DND-41 (cell line): ENCODE measurements at regions not wholly inside any gene's neighbourhood (a gene's known extent, or its start where the extent isn't known, plus 50 kb on each side); places are given as distances from the start of the nearest gene placed in this dataset.

Experiments
- ATAC-seq: fragments of 200-7000 bp; cut with Tn5 transposase; 3 replicates; pipeline ENCODE4 v1.9.1; 2021; ENCODE audit warnings: low read depth; ENCODE audit not compliant: insufficient read depth
- DNase-seq: peaks from one replicate; pipeline ENCODE4 v3.0.0-alpha.2; 2020
- H2AFZ ChIP-seq: 2 replicates; pipeline ENCODE4 v1.6.0; 2012; ENCODE audit warnings: low read depth, low read length
- H3K27ac ChIP-seq: 2 replicates; pipeline ENCODE4 v1.5.1; 2012; ENCODE audit warnings: low read length, inconsistent platforms
- H3K27me3 ChIP-seq: fragments of 200-600 bp; sonication (generic); 2 replicates; pipeline ENCODE4 v1.6.0; 2012; ENCODE audit warnings: low read length, mild to moderate bottlenecking, inconsistent platforms; ENCODE audit not compliant: insufficient read depth, poor library complexity
- H3K36me3 ChIP-seq: 2 replicates; pipeline ENCODE4 v1.5.1; 2012; ENCODE audit warnings: low read length, inconsistent platforms; ENCODE audit not compliant: insufficient read depth
- H3K4me1 ChIP-seq: 2 replicates; pipeline ENCODE4 v1.5.1; 2012; ENCODE audit warnings: mild to moderate bottlenecking, low read length; ENCODE audit not compliant: insufficient read depth
- H3K4me2 ChIP-seq: 2 replicates; pipeline ENCODE4 v1.6.0; 2012; ENCODE audit warnings: mild to moderate bottlenecking, moderate library complexity, low read length, inconsistent platforms; ENCODE audit not compliant: insufficient read depth
- H3K4me3 ChIP-seq, 2 experiments: fragments of 200-600 bp in 1 of 2; shearing (Covaris generic) in 1 of 2; 2 replicates each; pipeline ENCODE4 v1.5.1; 2012 to 2016; ENCODE audit warnings: inconsistent platforms in 2 of 2, low read length in 2 of 2, mild to moderate bottlenecking in 2 of 2, low read depth in 1 of 2, moderate library complexity in 1 of 2
- H3K79me2 ChIP-seq: 2 replicates; pipeline ENCODE4 v1.6.0; 2012; ENCODE audit warnings: low read length, inconsistent platforms; ENCODE audit not compliant: insufficient read depth
- H3K9ac ChIP-seq: 2 replicates; pipeline ENCODE4 v1.6.0; 2012; ENCODE audit warnings: low read depth, mild to moderate bottlenecking, inconsistent platforms, low read length, moderate library complexity
- H3K9me3 ChIP-seq: 2 replicates; pipeline ENCODE4 v1.5.1; 2012; ENCODE audit warnings: low read length, moderate library complexity, mild to moderate bottlenecking, inconsistent platforms; ENCODE audit not compliant: insufficient read depth, severe bottlenecking
- H4K20me1 ChIP-seq: 2 replicates; pipeline ENCODE4 v1.6.0; 2012; ENCODE audit warnings: low read length; ENCODE audit not compliant: insufficient read depth
- CTCF ChIP-seq: IDR thresholded peaks from 2 replicates; pipeline ENCODE4 v1.5.1; 2012; ENCODE audit warnings: borderline replicate concordance, low read length, moderate library complexity, mild to moderate bottlenecking; ENCODE audit not compliant: poor library complexity, severe bottlenecking; ENCODE audit errors: extremely low read depth
- EZH2 ChIP-seq: IDR thresholded peaks from 3 replicates; pipeline ENCODE4 v1.6.1; 2012; ENCODE audit warnings: borderline replicate concordance, low read depth, mild to moderate bottlenecking, moderate library complexity, low read length, inconsistent platforms; ENCODE audit not compliant: severe bottlenecking

DNA sequence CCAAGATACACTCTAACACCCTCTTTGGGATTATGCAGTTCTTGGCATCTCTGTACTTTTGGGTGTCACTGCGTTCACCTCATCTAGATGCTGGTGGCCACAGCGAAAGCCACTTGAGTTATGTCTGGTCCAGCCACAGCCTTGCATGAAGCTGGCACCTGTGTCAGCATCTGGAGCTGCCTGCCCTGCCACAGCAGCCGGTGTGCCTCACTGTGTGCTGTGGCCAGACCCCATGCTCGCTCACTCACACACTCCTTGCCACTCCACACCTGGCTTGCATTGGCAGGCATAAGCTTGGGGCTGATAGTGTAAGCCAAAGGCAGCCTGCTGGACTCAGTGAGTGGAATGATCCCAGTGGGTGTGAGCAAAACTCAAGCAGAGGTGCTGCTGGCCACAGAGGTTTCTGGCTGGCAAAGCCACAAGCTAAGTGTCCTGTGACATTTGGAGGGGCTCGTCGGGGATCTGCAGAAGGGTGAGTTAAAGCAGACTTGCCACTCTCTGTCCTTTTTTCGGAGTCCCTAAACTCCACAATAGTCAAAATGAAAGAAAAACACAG lies 442.7 kb upstream of the CDH8 start:
- Histone ChIP-seq H3K36me3 (no peaks in the 10 kb centered on the region), H2AFZ (no peak overlapping the region), H3K9ac (no peak overlapping the region), H3K27me3 (no peaks in the 10 kb centered on the region), H3K4me3 (no peak overlapping the region), H3K9me3 (peaks cover 16% of the 10 kb centered on the region), H3K79me2 (no peaks in the 10 kb centered on the region), H4K20me1 (no peaks in the 10 kb centered on the region), H3K4me1 (no peaks in the 10 kb centered on the region), H3K4me2 (no peak overlapping the region), H3K27ac (no peak overlapping the region)
- DNase-seq (no peak), ATAC-seq (no peak)
- TF ChIP-seq EZH2, result no peak
- TF ChIP-seq CTCF, result no peak

GRCh38 chr16:62477796-62478195 lies 441.6 kb upstream of the CDH8 start:
- TF ChIP-seq EZH2, result no peak
- TF ChIP-seq CTCF, result no peak
- no peaks in the 10 kb centered on the region for H4K20me1 ChIP-seq
- H3K79me2 ChIP-seq, result no peaks in the 10 kb centered on the region
- peaks cover 16% of the 10 kb centered on the region for H3K9me3 ChIP-seq
- H2AFZ ChIP-seq, result no peak overlapping the region
- no peaks in the 10 kb centered on the region for H3K36me3 ChIP-seq
- DNase-seq (no peak), ATAC-seq (no peak)
- H3K9ac ChIP-seq, result no peak overlapping the region
- no peaks in the 10 kb centered on the region for H3K4me1 ChIP-seq
- no peaks in the 10 kb centered on the region for H3K27me3 ChIP-seq
- no peak overlapping the region for H3K4me2 ChIP-seq
- H3K4me3 ChIP-seq, result no peak overlapping the region
- H3K27ac ChIP-seq, result no peak overlapping the region

- Histone ChIP-seq H3K4me2 (no peak overlapping the region), H3K4me1 (no peaks in the 10 kb centered on the region), H2AFZ (no peak overlapping the region), H3K9me3 (peaks cover 16% of the 10 kb centered on the region), H3K9ac (no peak overlapping the region), H3K4me3 (no peak overlapping the region), H3K79me2 (no peaks in the 10 kb centered on the region), H4K20me1 (no peaks in the 10 kb centered on the region), H3K27ac (no peak overlapping the region), H3K27me3 (no peaks in the 10 kb centered on the region), H3K36me3 (no peaks in the 10 kb centered on the region)
- TF ChIP-seq EZH2, result no peak
- TF ChIP-seq CTCF, result no peak
- DNase-seq, result no peak
- ATAC-seq, result no peak
Measured at GRCh38 chr16:62475573-62475972, 439.3 kb upstream of the CDH8 start.

DNA sequence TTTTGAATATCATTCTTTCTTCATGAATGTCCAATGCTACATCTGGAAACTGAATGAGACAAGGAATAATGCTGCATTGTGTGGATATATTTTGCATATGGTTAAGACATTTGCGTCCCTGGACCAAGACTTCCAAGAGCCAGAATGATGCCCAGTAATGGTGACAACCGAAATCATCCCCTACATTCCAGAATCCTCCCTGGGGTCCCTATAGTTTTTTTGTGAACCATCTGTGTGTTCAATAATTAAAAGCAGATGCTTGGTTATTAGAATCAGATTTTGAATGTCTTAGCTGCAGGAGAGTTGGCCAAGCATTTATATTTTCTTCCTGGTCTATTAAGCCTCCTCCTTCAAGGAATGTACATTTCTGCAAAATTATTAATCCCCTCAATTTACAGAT lies 426.7 kb upstream of the CDH8 start:
- ATAC-seq (no peak), DNase-seq (no peak)
- no peaks in the 10 kb centered on the region for H4K20me1 ChIP-seq

More for the DNA sequence above, 426.7 kb upstream of the CDH8 start:
- Histone ChIP-seq H3K27ac (no peak overlapping the region), H3K9ac (no peak overlapping the region), H3K79me2 (no peaks in the 10 kb centered on the region), H3K4me1 (no peaks in the 10 kb centered on the region), H3K27me3 (no peaks in the 10 kb centered on the region), H3K4me2 (no peak overlapping the region), H3K4me3 (no peak overlapping the region), H3K36me3 (no peaks in the 10 kb centered on the region), H3K9me3 (no peaks in the 10 kb centered on the region), H2AFZ (no peak overlapping the region)
- TF ChIP-seq CTCF (no peak), EZH2 (no peak)
